ENCODE measurements at regions not wholly inside any gene's neighbourhood (a gene's known extent, or its start where the extent isn't known, plus 50 kb on each side); places are given as distances from the start of the nearest gene placed in this dataset.
A peak's percentile ranks its signal among the peaks of the same experiment; 100 is the strongest.

DNA sequence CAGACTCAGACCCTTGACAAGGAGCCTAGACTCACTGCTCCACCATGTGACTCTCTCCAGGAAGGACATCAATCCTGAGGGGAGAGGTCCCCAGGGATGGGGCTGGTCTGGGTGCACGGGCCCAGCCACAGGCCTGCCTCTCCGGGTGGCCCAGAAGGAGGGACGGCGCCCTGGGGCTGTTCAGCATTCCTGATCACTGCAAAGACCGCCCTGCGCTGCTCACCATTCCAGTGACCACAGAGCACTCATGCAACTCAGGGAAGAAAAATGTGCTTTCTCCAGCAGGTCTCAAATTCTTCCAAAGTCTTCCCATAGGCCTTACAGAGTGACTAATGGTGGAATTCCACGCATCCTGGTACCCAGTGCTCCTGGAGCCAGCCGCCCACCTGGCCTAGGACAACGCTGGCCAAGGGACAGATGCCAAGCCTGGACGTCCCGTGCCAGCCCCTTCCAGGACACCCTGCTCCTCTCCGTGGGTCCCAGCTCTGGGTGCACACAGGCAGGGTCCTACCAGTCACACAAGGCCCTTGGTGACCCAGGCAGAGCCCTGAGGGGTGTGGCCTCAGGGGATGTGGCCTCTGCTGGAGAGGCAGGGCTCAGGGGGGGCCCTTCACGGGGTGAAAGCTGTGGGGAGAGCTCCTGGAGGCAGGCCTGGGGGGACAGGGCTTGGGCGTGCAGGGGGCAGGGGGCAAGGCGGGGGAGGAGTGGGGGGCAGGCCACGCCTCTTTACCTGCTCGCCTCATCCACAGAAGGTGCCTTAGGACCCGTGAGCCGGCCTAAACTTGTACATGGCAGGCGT, 178.8 kb downstream of the IGLL1 start:
- H3K27me3 ChIP-seq (ENCODE audit: control insufficient read depth, insufficient read depth, low read length): peaks cover 1% of the 10 kb centered on the region; the same call in 1 of the 2 replicates
- no peak overlapping the region for H4K5ac ChIP-seq (ENCODE audit: low read depth, low read length)
- peak overlapping the region; percentile 28 for H2AK9ac ChIP-seq (replicated peaks; ENCODE audit: low read depth, low read length, poor library complexity)
- TF ChIP-seq MAFK (IDR thresholded peaks at IDR 0.05; ENCODE audit: low read depth, low read length): peak; percentile 21; the same call in 1 of the 2 replicates
- no peak for TF ChIP-seq NFE2L2 (IDR thresholded peaks at IDR 0.05; ENCODE audit: low read depth, low read length)
- H3K36me3 ChIP-seq (ENCODE audit: control insufficient read depth, insufficient read depth, low read length): no peaks in the 10 kb centered on the region
- ATAC-seq (ENCODE audit: low read depth) (peak; percentile 82), DNase-seq (peak; percentile 75)
- no peak overlapping the region for H3K18ac ChIP-seq (ENCODE audit: low read depth, low read length)
- H2BK20ac ChIP-seq (ENCODE audit: low read depth, low read length): no peak overlapping the region
- ChIA-PET CTCF (no interaction called here), POLR2A (ENCODE audit: unreplicated experiment) (no interaction called here)
- WGBS, 2 experiments (ENCODE audit: extremely low coverage in 2 of 2, insufficient read length in 1 of 2): 43% methylated on average over 4 of the region's 20 CpGs; no CpG with 5 or more reads in 1 of the 2 experiments
- H2BK120ac ChIP-seq (ENCODE audit: low read depth, low read length): no peak overlapping the region
- H3K4me3 ChIP-seq (ENCODE audit: insufficient read depth, low read depth, low read length): no peak overlapping the region
- in situ Hi-C loops (cut with MboI; ENCODE audit: low sequenced_read_pairs): no loop called here
- H2AK5ac ChIP-seq (ENCODE audit: low read depth, low read length): no peak overlapping the region
- no peaks in the 10 kb centered on the region for H4K20me1 ChIP-seq (ENCODE audit: insufficient read depth, low read length)
- H3K27ac ChIP-seq (ENCODE audit: insufficient read depth, low read length): no peak overlapping the region
- no peaks in the 10 kb centered on the region for H3K9me3 ChIP-seq (ENCODE audit: control insufficient read depth, insufficient read depth, low read length)
- no TSS peak for BruUV-seq (replicated peaks)
- H3K9me1 ChIP-seq (ENCODE audit: insufficient read depth, low read length): no peaks in the 10 kb centered on the region
- H2AFZ ChIP-seq (replicated peaks; ENCODE audit: low read length, poor library complexity): peak overlapping the region; percentile 63
- H2BK5ac ChIP-seq (ENCODE audit: low read depth, low read length, poor library complexity, severe bottlenecking): no peak overlapping the region
- H3K4ac ChIP-seq (ENCODE audit: low read depth, low read length): no peak overlapping the region
- no peak overlapping the region for H3K4me2 ChIP-seq (ENCODE audit: low read depth, low read length)
- dilution Hi-C loops (cut with HindIII; ENCODE audit: low sequenced_read_pairs, unreplicated experiment): no loop called here
- H3K56ac ChIP-seq (ENCODE audit: extremely low read depth, insufficient read depth, low read length): no peak overlapping the region
- peaks cover 4% of the 10 kb centered on the region; the same call in 1 of the 2 replicates for H3K4me1 ChIP-seq (ENCODE audit: control insufficient read depth, insufficient read depth, low read length)
- intact Hi-C loops (cut with micrococcal nuclease): loop anchor here (5.0 kb wide), 2 partner anchors 121 to 136 kb away; no protein-coding TSS in a partner anchor
- no peak overlapping the region for H3K14ac ChIP-seq (replicated peaks; ENCODE audit: low read depth, low read length)
- no peaks in the 10 kb centered on the region for H3K79me1 ChIP-seq (ENCODE audit: low read depth in 1 of 2, low read length in 2 of 2)
- no peak overlapping the region for H4K8ac ChIP-seq (ENCODE audit: low read depth in 2 of 2, low read length in 2 of 2)
- H3K23ac ChIP-seq (ENCODE audit: low read depth, low read length): no peak overlapping the region
- H4K91ac ChIP-seq (ENCODE audit: insufficient read depth, low read depth, low read length): no peak overlapping the region
- H2BK15ac ChIP-seq (ENCODE audit: low read depth, low read length): no peak overlapping the region
- no peak overlapping the region for H3K9ac ChIP-seq (ENCODE audit: low read depth, low read length)

Measured in IMR-90 (cell line).